BLaER1 treated with 17β-estradiol and CSF1 and Interleukin-3, amounts not matched to agents 10 nM and 100 nM (cell line): ENCODE measurements at regions not wholly inside any gene's neighbourhood (a gene's known extent, or its start where the extent isn't known, plus 50 kb on each side); places are given as distances from the start of the nearest gene placed in this dataset.

ENCODE experiments used
- H3K27ac ChIP-seq, 11 experiments: shearing (Covaris generic); formaldehyde crosslinking; 2 replicates each; pipeline ENCODE4 v1.8.1; 2022
- H3K27me3 ChIP-seq, 11 experiments: shearing (Covaris generic); formaldehyde crosslinking; 2 replicates each; pipeline ENCODE4 v1.8.1; 2022
- H3K36me3 ChIP-seq, 11 experiments: shearing (Covaris generic); formaldehyde crosslinking; 2 replicates each; pipeline ENCODE4 v1.8.1; 2022
- H3K4me1 ChIP-seq, 10 experiments: shearing (Covaris generic); formaldehyde crosslinking; 2 replicates each; pipeline ENCODE4 v1.8.1; 2022
- H3K4me2 ChIP-seq, 11 experiments: shearing (Covaris generic); formaldehyde crosslinking; 2 replicates each; pipeline ENCODE4 v1.8.1; 2022
- H3K4me3 ChIP-seq, 10 experiments: shearing (Covaris generic); formaldehyde crosslinking; 2 replicates each; pipeline ENCODE4 v1.8.1; 2022
- H3K9ac ChIP-seq, 11 experiments: shearing (Covaris generic); formaldehyde crosslinking; 2 replicates each; pipeline ENCODE4 v1.8.1; 2022
- H3K9me3 ChIP-seq, 11 experiments: shearing (Covaris generic); formaldehyde crosslinking; replicated peaks in 1 of 11; 2 replicates each; pipeline ENCODE4 v1.8.1; 2022
- H4K20me1 ChIP-seq, 11 experiments: shearing (Covaris generic); formaldehyde crosslinking; 2 replicates each; pipeline ENCODE4 v1.8.1; 2022
- Cebpa-rat ChIP-seq, 11 experiments: shearing (Covaris generic); IDR thresholded peaks; 2 replicates each; pipeline ENCODE4 v1.8.1; 2022

DNA sequence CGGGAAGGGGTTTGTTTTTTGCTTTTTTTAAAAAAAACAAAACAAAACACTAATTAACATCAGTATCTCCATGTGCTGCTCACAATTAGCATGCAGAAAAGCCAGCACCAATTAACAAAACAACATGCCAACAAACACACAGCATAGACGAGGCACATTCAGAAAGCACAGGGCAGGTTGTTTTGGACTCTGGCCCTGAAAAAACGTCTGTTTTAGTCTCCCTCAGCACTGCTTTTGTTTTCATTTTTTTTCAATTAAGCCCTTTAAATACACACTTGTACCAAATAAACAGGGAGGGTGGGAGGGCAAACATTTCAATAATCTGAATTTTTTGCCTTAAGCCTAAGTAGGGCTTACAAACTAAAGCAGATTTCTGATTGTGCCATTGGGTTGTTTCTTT is 309.6 kb downstream of the DTWD2 start:
- TF ChIP-seq Cebpa-rat (IDR thresholded peaks at IDR 0.05), result no peak
- H3K4me2 ChIP-seq, result no peak overlapping the region
- no peaks in the 10 kb centered on the region for H4K20me1 ChIP-seq
- H3K9me3 ChIP-seq, result peaks cover 2 to 11% (median 8%) of the 10 kb centered on the region in 11 experiments; a peak in 17 of 22 replicates
- H3K4me1 ChIP-seq, result peaks cover 0 to 10% (median 4%) of the 10 kb centered on the region in 10 experiments; a peak in 7 of 20 replicates
- no peak overlapping the region for H3K4me3 ChIP-seq
- no peak overlapping the region for H3K27ac ChIP-seq
- no peaks in the 10 kb centered on the region for H3K27me3 ChIP-seq
- H3K9ac ChIP-seq, result no peak overlapping the region
- no peaks in the 10 kb centered on the region for H3K36me3 ChIP-seq

DNA sequence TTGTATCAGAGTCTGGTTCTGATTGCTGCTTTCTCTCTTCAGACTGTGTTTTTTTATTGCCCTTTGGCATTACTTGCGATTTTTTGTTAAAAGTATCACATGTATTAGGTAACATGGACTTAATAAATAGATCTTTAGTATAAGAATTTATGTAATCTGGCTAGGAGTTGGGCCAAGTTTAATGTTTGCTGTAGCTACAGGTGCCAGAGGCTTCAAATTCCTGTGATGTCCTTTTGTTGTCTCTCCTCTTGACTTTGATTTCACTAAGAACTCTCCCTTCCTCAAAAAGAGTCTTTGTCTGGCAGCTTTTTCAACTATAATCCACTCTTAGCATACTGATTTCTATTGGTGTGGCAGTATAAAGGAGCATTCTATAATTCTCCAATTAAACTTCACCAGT is 313.1 kb downstream of the DTWD2 start:
- Histone ChIP-seq H3K9me3 (peaks cover 4 to 16% (median 11%) of the 10 kb centered on the region in 11 experiments; a peak in 17 of 22 replicates), H3K27ac (no peak overlapping the region), H3K27me3 (no peaks in the 10 kb centered on the region), H4K20me1 (no peaks in the 10 kb centered on the region), H3K4me1 (peaks cover 0 to 10% (median 4%) of the 10 kb centered on the region in 10 experiments; a peak in 7 of 20 replicates), H3K36me3 (no peaks in the 10 kb centered on the region), H3K4me3 (no peak overlapping the region), H3K4me2 (peak overlapping the region in 6 of 11 experiments; percentile 9 to 45 (median 22); a peak in 7 of 22 replicates), H3K9ac (no peak overlapping the region)
- no peak for TF ChIP-seq Cebpa-rat (IDR thresholded peaks at IDR 0.05)

DNA sequence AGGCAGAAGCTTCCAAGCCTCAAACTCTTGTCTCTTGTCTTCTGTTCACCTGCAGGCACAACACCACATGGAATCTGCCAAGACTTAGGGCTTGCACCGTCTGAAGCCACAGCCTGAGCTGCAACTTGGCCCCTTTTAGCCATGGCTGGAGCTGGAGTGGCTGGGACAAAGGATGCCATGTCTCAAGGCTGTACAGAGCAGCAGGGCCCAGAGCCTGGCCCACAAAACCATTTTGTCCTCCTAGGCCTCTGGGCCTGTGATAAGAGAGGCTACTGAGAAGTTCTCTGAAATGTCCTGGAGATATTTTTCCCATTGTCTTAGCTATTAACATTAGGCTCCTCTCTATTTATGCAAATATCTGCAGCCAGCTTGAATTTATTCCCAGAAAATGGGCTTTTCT is 330.8 kb downstream of the DTWD2 start:
- Histone ChIP-seq H3K27me3 (no peaks in the 10 kb centered on the region), H3K4me3 (no peak overlapping the region), H3K4me2 (no peak overlapping the region), H4K20me1 (no peaks in the 10 kb centered on the region), H3K36me3 (no peaks in the 10 kb centered on the region), H3K9ac (no peak overlapping the region), H3K9me3 (peaks cover 26 to 34% (median 31%) of the 10 kb centered on the region in 11 experiments), H3K4me1 (no peaks in the 10 kb centered on the region), H3K27ac (no peak overlapping the region)
- TF ChIP-seq Cebpa-rat (IDR thresholded peaks at IDR 0.05), result no peak

DNA sequence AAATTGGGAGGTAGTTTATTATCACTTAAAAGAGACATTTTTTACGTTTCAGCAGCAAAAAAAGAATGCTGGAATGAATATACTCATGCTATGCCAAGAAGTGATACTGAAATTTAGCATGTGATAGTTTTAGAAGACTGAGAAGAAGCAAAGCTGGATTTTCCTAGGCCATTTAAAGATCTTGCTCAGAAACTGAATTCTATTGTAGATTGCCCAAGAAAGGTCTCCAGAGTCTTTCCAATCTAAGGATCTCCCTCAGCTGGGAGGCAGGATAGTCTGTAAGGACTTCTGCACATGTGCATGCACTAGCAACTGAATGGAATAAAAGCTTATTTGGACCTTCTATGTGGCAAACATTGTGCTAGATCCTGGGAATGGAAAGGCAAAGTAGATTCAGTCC is 334.5 kb downstream of the DTWD2 start:
- no peak overlapping the region for H3K9ac ChIP-seq
- H3K4me1 ChIP-seq, result no peaks in the 10 kb centered on the region
- H3K4me3 ChIP-seq, result no peak overlapping the region
- H3K4me2 ChIP-seq, result no peak overlapping the region
- H3K36me3 ChIP-seq, result no peaks in the 10 kb centered on the region
- peaks cover 25 to 30% (median 27%) of the 10 kb centered on the region in 11 experiments for H3K9me3 ChIP-seq
- H4K20me1 ChIP-seq, result no peaks in the 10 kb centered on the region
- no peak for TF ChIP-seq Cebpa-rat (IDR thresholded peaks at IDR 0.05)
- H3K27me3 ChIP-seq, result no peaks in the 10 kb centered on the region
- no peak overlapping the region for H3K27ac ChIP-seq

DNA sequence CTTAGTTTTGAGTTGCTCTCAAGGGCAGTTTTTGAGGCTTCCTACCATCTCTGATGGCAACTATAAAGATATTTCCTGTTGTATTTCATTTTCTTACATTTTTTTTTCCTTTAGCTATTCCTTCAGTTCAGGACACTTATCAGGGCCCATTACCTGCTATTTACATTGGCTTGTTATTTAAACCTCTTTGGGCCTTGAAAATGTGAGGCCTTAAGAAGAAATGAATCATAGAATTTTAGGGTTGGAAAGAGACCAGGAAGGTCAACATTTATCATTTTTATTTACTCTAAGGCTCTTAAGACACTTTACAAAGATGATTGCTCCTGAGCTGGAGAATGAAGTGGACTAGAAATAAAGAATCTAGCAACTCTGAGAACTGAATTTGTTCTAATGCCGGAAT is 335.2 kb downstream of the DTWD2 start:
- no peak for TF ChIP-seq Cebpa-rat (IDR thresholded peaks at IDR 0.05)
- Histone ChIP-seq H3K4me3 (no peak overlapping the region), H4K20me1 (no peaks in the 10 kb centered on the region), H3K9ac (no peak overlapping the region), H3K27me3 (no peaks in the 10 kb centered on the region), H3K9me3 (peaks cover 18 to 23% (median 21%) of the 10 kb centered on the region in 11 experiments), H3K4me2 (no peak overlapping the region), H3K27ac (no peak overlapping the region), H3K4me1 (no peaks in the 10 kb centered on the region), H3K36me3 (no peaks in the 10 kb centered on the region)

DNA sequence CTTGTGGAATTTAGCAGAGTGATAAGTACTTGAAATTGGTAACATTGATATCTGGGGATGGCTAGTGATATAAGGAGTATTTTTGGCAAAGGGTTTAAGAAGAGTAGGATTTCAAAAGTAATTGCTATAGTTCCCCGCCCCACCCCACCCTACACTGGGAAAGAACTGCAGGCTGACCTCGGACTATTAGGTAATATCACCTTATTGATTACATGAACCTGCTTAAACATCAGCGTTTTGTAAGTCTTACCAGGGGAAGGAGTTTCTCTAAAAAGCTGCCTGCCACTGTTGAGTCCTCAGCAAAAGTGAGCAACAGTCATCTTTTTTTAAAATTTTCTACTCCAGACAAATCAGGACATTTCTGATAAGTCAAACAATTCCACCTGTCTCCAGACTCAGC is 337.3 kb downstream of the DTWD2 start:
- Histone ChIP-seq H4K20me1 (no peaks in the 10 kb centered on the region), H3K36me3 (no peaks in the 10 kb centered on the region), H3K9ac (no peak overlapping the region), H3K27ac (no peak overlapping the region), H3K9me3 (peaks cover 0 to 2% (median 0%) of the 10 kb centered on the region in 11 experiments; a peak in 3 of 22 replicates), H3K4me1 (no peaks in the 10 kb centered on the region), H3K27me3 (no peaks in the 10 kb centered on the region), H3K4me2 (no peak overlapping the region), H3K4me3 (no peak overlapping the region)
- TF ChIP-seq Cebpa-rat (IDR thresholded peaks at IDR 0.05), result no peak

DNA sequence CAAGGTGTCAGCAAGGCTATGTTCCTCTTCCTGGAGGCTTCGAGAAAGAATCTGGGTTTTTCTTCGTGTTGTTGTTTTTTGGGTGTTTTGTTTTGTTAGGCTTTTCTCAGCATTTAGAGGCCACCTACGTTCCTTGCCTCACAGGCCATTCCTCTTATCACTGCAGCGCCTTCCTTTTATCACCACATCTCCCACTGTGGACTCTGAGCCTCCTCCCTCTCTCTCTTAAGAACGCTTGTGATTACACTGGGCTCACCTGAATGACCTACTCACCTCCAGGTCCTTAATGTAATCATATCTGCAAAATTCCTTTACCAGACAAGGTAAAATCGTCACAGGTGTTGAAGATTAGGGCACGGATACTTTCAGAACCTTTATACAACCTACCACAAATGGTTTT is 340.8 kb downstream of the DTWD2 start:
- no peak overlapping the region for H3K9ac ChIP-seq
- H3K4me3 ChIP-seq, result no peak overlapping the region
- no peak for TF ChIP-seq Cebpa-rat (IDR thresholded peaks at IDR 0.05)
- H3K9me3 ChIP-seq, result no peaks in the 10 kb centered on the region
- H4K20me1 ChIP-seq, result no peaks in the 10 kb centered on the region
- no peaks in the 10 kb centered on the region for H3K27me3 ChIP-seq
- H3K27ac ChIP-seq, result no peak overlapping the region
- no peak overlapping the region for H3K4me2 ChIP-seq
- no peaks in the 10 kb centered on the region for H3K36me3 ChIP-seq
- H3K4me1 ChIP-seq, result no peaks in the 10 kb centered on the region

DNA sequence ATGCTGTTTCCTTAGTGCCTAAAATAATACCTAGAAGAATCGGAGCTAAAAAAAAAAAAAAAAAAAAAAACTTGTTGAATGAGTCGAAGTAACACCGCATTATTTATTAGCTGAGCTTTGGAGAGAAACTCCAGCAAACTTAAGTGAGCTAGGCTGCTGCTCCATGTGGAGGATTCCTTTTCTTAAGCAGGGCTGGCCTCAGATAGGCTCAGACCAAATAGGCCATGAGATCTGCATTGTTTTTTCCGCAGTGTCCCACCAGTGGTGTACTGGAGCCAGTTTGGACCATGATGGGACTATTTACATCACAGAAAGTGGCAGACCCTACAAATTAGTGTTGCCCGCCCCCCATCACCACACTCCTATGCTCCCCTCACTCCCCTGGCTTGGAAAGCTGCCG is 341.4 kb downstream of the DTWD2 start:
- no peaks in the 10 kb centered on the region for H3K36me3 ChIP-seq
- no peak overlapping the region for H3K9ac ChIP-seq
- H3K27me3 ChIP-seq, result no peaks in the 10 kb centered on the region
- H3K4me3 ChIP-seq, result no peak overlapping the region
- 0 out of 22 replicates have a peak, but pooled peaks cover 0 to 3% (median 0%) of the 10 kb centered on the region in 11 experiments for H3K9me3 ChIP-seq
- no peak overlapping the region for H3K27ac ChIP-seq
- H3K4me1 ChIP-seq, result no peaks in the 10 kb centered on the region
- no peak overlapping the region for H3K4me2 ChIP-seq
- no peak for TF ChIP-seq Cebpa-rat (IDR thresholded peaks at IDR 0.05)
- H4K20me1 ChIP-seq, result no peaks in the 10 kb centered on the region

DNA sequence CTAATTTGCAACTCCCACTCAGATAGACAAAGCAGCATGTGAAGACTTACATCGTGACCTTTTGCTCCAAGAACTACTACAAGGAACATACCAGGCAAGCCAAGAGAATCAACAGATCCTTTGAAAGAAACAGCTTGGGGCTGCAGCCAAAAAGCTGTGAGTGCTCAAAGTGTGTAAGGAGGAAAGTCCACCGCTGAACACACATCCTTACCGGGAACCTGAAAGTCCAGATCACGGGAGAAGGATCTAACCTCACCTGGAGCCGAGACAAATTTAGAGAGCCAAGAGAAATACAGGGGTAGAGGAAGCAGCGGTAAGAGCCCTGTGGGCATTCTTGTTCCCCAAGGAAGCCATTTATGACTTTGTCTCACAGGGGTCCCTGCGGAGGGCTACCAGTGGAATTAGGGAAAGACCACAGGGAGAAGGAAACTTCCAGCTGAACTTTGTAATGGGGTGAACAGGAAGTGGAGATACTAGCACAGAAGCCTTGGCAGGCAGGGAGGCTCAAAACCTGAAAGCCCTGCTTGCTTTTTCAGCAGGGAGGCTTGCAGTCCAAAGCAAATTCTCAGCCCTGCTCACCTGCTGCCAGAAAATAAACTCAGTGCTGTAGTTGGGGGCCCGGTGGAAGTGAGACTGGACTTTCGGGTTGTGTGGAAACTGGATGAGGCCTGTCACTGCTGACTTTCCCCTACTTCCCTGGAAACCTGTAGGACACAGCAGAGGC is 350.2 kb downstream of the DTWD2 start:
- no peaks in the 10 kb centered on the region for H3K27me3 ChIP-seq
- H3K36me3 ChIP-seq, result no peaks in the 10 kb centered on the region
- no peak overlapping the region for H3K4me2 ChIP-seq
- no peak overlapping the region for H3K9ac ChIP-seq
- no peak overlapping the region for H3K4me3 ChIP-seq
- no peaks in the 10 kb centered on the region for H4K20me1 ChIP-seq
- TF ChIP-seq Cebpa-rat (IDR thresholded peaks at IDR 0.05), result no peak
- H3K4me1 ChIP-seq, result no peaks in the 10 kb centered on the region
- no peak overlapping the region for H3K27ac ChIP-seq
- H3K9me3 ChIP-seq, result peaks cover 12 to 27% (median 18%) of the 10 kb centered on the region in 11 experiments; a peak in 19 of 22 replicates
